ENCODE measurements at regions not wholly inside any gene's neighbourhood (a gene's known extent, or its start where the extent isn't known, plus 50 kb on each side); places are given as distances from the start of the nearest gene placed in this dataset.
"Not testable (repeated sequence)": the region's sequence is repeated elsewhere in the genome, so short reads cannot be mapped to it uniquely, and the experiment has no call there.

GRCh38 chr2:236990552-236990951 lies 95.1 kb upstream of the COPS8 start:
- no peak for DNase-seq (ENCODE audit: low spot score)

DNA sequence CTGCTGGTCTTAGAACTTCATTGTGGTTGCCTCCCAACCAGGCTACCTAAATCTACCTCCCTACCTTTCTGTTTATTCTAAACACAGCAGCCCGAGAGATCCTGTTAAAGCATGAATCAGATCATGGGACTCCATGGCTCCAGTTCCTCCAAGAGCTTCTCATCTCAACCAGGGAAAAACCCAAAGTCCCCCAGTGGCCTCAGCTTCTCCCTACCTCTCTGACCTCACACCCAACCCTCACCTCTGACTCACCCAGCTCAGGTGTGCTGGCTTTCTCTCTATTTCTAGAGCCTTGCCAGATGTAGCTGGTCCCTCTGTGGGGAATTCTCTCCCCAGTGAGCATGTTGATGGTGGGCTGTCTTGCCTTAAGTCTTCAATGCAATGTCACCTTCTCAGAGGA lies 93.8 kb upstream of the COPS8 start:
- no peak for DNase-seq (ENCODE audit: low spot score)

DNA sequence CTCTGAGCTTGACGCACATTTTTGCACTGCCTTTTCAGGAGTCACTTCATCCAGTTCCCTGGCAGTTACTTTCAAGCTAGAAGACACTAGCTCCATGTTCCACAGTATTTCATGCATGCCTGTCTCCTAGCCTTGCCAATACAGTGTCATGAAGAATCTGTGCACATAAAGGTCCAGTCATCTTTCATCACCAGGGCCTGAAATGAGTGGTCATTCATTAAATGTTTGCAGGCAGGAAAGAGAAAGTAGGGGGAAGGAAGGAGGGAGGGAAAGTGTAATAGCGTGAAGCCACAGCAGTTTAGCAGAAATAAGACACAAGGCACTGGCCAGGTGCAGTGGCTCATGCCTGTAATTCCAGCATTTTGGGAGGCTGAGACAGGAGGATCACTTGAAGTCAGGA lies 92.4 kb upstream of the COPS8 start:
- no peak for DNase-seq (ENCODE audit: low spot score)

DNA sequence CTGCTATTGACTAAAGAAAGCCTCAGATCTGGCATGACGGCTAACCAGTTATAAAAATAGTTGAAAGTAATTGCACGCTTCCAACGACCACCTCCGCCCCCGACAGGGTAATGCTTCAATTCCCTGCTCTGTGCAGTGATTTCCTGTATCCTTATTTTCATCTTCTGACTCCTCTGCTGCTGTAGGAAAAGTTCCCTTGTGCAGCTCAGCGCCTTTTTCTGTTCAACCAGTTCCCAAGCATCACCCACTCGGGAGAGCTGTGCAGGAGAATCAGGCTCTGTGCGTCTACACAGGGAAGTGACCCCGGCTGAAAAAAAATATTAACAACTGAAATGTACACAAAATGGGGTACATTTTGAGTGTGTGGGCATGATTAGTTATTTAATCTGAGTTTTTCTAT lies 91.3 kb upstream of the COPS8 start:
- no peak for DNase-seq (ENCODE audit: low spot score)

GRCh38 chr2:236997069-236997715 lies 88.5 kb upstream of the COPS8 start:
- no peak for DNase-seq (ENCODE audit: low spot score)

- no peak for DNase-seq (ENCODE audit: low spot score)
Measured at GRCh38 chr2:236998236-236998635, 87.5 kb upstream of the COPS8 start.

DNA sequence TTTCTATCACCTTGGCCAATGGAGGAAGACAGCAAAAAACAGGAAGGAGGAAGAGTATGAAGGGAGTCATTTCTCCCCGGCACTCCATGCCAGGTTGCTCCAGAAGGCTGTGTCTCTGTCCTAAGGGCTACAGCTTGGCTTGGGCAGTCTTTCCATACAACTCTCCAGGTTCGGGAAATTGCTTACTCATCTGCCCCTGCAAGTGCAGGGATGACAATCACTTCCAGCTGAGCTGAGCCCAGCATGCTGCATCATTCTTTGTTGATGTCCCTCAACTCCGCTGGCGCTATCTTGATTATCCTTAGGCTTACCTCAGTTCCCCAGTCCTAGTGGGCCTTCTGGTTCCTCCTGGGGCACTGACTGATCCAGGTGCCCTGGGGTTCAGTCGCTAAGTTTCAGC lies 86.9 kb upstream of the COPS8 start:
- DNase-seq (ENCODE audit: low spot score): no peak

DNA sequence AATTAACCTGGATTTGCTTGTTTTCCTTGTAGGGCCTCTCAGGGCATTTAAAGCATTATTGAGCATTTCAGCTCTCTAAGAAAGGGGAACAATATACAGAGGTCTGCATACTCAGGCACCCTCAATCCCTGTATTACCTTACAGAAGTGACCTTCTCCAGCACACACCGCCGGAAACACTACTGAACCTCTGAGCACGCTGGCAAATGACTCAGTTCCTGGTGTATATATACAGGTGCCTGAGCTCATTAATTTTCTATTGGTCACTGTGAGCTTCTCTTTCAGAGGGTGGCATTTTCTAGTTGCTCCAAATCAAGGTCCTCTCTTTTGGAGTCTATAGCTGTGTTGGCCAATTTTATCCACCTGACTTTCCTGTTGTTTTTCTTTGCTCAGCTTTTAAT lies 85.2 kb upstream of the COPS8 start:
- no peak for DNase-seq (ENCODE audit: low spot score)

DNA sequence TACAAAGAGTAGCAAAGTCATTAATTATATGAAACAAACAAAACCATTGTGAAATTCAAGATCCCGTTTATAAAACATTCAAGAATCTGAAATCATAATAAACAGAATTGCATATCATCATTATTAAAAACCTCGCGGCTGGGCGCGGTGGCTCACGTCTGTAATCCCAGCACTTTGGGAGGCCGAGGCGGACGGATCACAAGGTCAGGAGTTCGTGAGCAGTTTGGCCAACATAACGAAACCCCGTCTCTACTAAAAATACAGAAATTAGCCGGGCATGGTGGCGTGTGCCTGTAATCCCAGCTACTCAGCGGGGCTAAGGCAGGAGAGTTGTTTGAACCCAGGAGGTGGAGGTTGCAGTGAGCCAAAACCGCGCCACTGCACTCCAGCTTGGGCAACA lies 80.3 kb upstream of the COPS8 start:
- DNase-seq (ENCODE audit: low spot score): not testable (repeated sequence)

GRCh38 chr2:237011206-237011795 lies 74.4 kb upstream of the COPS8 start:
- no peak for DNase-seq (ENCODE audit: low spot score)

DNA sequence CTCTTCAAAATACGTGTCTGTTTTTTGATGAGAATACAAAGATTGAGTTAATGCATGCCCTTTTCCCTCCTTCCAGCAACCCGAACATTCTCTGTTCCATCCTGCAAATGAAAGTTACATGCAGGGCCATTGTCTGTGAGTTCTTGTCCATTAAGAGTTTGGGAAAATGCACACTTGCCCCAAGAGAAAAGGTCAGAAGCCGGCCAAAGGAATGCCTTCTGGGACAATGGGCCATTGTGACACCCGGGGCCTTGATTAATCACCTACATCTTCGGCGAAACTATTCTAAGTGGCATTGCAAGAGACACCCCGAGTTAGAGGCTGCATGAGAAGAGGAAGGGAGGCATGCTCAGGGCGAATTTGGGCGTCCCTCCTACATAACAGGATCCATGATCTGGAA lies 73.7 kb upstream of the COPS8 start:
- no peak for DNase-seq (ENCODE audit: low spot score)

- no peak for DNase-seq (ENCODE audit: low spot score)
Measured at GRCh38 chr2:237012577-237013267, 73.0 kb upstream of the COPS8 start.

- no peak for DNase-seq (ENCODE audit: low spot score)
Measured at GRCh38 chr2:237016121-237016915, 69.4 kb upstream of the COPS8 start.

DNA sequence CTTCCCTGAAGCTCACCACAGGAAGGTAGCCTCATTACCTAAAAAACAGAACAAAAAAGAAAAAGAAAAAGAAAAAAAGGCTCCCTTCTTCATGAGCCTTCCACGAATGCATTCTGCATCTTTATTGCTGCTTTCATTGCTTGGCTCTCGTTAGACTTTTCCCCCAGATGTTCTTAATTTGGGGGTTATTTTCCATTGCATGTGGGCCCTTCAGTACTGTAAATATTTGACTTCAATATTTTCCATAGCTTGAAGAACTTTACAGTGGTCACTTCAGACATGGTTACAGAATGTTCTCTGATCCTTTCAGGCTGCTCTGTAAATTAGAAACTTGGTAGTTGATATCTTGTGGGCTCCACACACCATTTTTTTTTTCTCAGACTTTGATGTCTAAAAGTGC lies 65.6 kb upstream of the COPS8 start:
- no peak for DNase-seq (ENCODE audit: low spot score)

- no peak for DNase-seq (ENCODE audit: low spot score)
Measured at GRCh38 chr2:237022533-237022932, 63.2 kb upstream of the COPS8 start.

DNA sequence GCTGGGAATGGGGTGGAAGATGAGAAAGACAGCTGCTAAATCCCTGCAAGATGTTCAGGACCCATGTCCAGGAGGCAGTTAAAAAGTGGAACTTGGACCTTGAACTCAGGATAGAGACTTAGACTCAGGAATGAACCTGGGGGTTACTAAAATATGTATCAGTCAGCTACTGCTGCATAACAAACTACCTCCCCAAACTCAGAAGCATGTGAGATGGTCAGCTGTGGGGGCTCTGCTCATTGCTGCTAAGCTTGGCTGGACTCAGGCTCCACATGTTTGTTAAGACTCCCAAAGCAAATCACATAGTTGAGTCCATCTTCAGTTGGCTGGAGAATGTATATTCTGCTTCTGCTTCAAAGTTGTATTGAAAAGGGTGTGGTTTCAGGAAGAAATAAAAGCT lies 61.4 kb upstream of the COPS8 start:
- no peak for DNase-seq (ENCODE audit: low spot score)

DNA sequence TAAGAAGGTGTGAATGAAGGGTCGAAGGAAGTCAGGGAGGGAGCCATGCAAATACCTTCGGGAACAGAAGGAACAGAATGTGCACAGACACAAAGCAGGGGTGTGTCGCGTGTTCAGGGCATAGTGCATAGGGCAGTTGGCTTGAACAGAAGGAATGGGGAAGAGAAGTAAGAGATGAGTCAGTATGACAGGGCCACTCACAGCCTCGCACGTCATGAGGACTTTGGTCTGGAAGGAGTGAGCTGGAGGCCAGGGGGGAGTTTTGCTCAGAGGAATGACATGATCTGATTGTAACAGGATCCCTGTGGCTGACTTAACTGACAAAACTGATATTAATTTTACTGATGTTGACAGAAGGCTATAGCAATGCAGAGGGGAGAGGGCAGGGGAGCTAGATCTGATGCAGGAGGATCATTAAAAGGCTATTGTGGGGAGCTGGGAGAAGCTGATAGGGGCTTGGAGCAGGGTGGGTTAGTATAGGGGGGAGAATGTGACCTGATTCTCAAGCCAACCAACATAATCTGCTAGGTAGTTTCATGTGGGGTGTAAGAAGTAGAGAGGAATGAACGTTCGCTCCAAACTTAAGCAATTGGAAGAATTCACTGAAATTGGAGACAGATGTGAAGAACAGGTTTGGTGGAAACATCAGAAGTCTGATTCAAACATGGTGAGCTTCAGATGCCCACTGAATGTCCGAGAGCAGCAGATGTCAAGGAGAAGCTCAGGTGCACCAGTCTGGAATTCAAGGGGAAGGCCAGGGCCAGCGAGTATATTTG lies 60.4 kb upstream of the COPS8 start:
- peak; percentile 7 for DNase-seq (ENCODE audit: low spot score)

DNA sequence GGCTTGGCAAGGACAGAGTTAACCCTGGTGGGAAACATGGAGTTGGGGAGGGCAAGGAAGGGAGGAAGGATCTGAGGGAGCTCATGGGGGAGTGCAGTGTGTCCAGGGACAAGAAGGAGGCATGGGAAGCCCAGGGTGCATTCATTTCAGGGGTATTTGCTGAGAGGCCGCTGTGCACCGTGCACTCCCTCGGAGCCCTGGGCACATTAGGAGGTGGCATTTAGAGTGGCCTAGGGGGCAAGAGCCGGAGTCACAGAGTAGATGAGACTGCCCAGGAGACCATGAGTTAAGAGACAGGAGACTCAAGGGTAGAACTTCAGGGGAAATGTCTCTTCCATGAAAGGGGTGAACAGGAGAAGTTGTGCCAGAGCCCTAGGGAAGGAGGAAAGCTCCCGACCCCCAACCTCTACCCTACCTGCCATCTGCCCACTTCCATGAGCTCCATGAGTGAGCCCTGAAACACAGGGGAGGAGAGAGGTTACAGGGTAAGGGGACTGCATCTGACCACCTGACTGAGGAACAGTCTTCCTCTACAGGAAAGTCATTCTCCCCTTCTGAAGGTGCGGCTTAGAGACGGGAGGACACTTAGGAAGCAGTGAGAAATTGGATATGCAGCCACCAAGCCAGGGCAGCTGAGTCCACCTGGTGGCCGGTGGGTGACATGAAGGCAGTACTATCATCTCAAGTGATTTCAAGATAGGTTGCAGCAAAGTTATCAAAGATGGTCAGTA lies 58.5 kb upstream of the COPS8 start:
- DNase-seq (ENCODE audit: low spot score): peak; percentile 33

DNA sequence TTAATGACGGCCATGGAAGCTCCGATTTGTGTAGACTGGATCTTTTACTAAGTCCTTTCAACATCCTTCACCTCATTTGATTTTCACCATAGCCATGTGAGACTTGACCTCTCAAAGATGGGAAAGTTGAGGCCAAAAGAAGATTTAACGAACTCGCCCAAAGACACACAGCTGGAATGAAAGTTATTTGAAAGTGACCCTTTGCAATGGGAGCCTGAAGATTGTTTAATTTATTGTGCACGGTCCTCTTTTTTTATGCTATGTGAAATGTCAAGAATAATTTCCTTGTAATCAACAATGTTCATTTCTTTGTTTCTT lies 58.0 kb upstream of the COPS8 start:
- DNase-seq (ENCODE audit: low spot score): no peak

GRCh38 chr2:237030382-237030781 lies 55.3 kb upstream of the COPS8 start:
- no peak for DNase-seq (ENCODE audit: low spot score)

DNA sequence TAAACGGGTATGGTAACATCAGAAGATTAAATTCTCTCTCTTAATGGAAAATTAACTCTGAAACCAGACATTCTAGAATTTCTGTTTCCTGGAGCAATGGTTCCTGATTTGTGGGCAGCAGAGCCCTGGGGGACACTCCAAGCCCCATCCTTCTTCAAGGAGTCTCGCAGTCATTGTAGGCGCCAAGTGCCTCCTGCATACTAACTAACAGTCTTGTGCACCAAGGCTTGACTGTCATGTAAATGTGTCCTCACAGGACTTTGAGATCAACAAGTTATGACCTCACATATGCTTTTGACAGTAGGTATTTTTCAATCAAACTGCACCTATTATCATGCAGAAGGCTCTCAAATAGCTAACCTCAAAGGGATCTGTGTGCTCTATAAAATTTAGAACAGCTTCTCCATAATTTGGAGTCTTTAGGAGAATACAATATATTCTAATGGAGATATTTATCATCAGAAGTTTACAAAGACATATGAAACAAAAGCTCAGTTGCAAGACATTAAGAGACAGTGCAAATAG lies 52.1 kb upstream of the COPS8 start:
- no peak for DNase-seq (ENCODE audit: low spot score)

Data from HuH-7.5 (cell line).